GM13977 (cell line): ENCODE measurements at regions not wholly inside any gene's neighbourhood (a gene's known extent, or its start where the extent isn't known, plus 50 kb on each side); places are given as distances from the start of the nearest gene placed in this dataset.

Experiments
- DNase-seq: peaks from one replicate; pipeline ENCODE4 v3.0.0; 2012; ENCODE audit warnings: low spot score
- CTCF ChIP-seq: IDR thresholded peaks from 2 replicates; pipeline ENCODE4 v1.5.1; 2012; ENCODE audit warnings: mild to moderate bottlenecking, control low read depth; ENCODE audit not compliant: insufficient read depth; ENCODE audit errors: extremely low read depth, missing control alignments
- in situ Hi-C: fragments of 300-500 bp; cut with MboI; formaldehyde crosslinking; loops from one replicate; pipeline ENCODE4 v1.12.0; 2022; ENCODE audit warnings: low sequenced_read_pairs, low pct_unique_long_range_greater_than_20kb, mixed read lengths, inconsistent platforms; ENCODE audit not compliant: unreplicated experiment

- no peak for DNase-seq
- TF ChIP-seq CTCF, result no peak
- in situ Hi-C loops, result no loop called here
These were observed 155.6 kb upstream of the ZNF618 start for GRCh38 chr9:113720495-113720894.

- DNase-seq, result no peak
- TF ChIP-seq CTCF, result no peak
- in situ Hi-C loops, result no loop called here
These were observed 154.3 kb upstream of the ZNF618 start for GRCh38 chr9:113721856-113722255.

- in situ Hi-C loops, result no loop called here
- TF ChIP-seq CTCF, result no peak
These were observed 151.9 kb upstream of the ZNF618 start for GRCh38 chr9:113724202-113724601.

GRCh38 chr9:113728989-113729388 lies 147.1 kb upstream of the ZNF618 start:
- no peak for DNase-seq
- in situ Hi-C loops, result no loop called here
- no peak for TF ChIP-seq CTCF

More at GRCh38 chr9:113724202-113724601, 151.9 kb upstream of the ZNF618 start:
- DNase-seq, result no peak

DNA sequence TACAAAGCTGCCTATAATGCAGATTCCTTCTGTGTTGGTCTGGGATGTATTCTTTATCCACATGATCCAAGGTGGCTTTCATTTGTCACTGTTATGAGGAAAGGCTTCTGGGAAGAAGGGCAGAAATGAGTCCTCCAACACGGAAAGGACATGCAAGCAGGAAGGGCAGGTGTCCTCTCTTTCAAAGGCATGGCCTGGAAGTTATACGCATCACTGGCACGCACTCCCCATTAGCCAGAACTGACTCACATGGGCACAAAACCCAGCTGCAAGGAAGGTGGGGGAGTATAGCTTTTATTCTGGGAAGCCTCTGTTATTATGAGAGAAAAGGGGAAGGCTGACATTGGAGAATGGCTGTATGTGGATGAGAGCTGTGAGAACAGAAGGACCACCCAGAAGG lies 141.3 kb upstream of the ZNF618 start:
- no peak for DNase-seq
- in situ Hi-C loops, result no loop called here
- no peak for TF ChIP-seq CTCF

GRCh38 chr9:113737517-113738271 lies 138.4 kb upstream of the ZNF618 start:
- peak; percentile 44 for DNase-seq
- peak; percentile 77 for TF ChIP-seq CTCF
- in situ Hi-C loops, result no loop called here
